ENCODE measurements at regions not wholly inside any gene's neighbourhood (a gene's known extent, or its start where the extent isn't known, plus 50 kb on each side); places are given as distances from the start of the nearest gene placed in this dataset.
"Not testable (repeated sequence)": the region's sequence is repeated elsewhere in the genome, so short reads cannot be mapped to it uniquely, and the experiment has no call there.

DNA sequence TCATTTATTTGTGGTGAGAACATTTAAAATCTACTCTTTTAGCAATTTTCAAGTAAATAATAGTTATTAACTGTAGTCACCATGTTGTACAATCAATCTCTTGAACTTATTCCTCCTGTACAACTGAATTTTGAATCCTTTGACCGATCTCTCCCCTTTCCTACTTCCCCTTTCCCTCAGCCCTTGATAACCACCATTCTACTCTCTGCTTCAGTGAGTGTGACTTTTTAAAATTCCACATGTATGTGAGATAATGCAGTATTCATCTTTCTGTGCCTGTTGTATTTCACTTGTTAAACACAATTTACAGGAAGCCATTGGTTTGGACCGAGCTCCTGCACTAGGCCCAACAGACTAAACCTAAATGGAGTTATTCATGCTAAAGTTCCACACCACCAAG is 458.9 kb upstream of the PDE3A start:
- no peak for FAIRE-seq
- no peak for TF ChIP-seq POLR2A (IDR thresholded peaks at IDR 0.05; ENCODE audit: low read depth, low read length)
- peak; percentile 65 for TF ChIP-seq SPI1 (IDR thresholded peaks at IDR 0.05; ENCODE audit: low read depth, low read length)
- no peak for DNase-seq (ENCODE audit: insufficient read length, low spot score)

DNA sequence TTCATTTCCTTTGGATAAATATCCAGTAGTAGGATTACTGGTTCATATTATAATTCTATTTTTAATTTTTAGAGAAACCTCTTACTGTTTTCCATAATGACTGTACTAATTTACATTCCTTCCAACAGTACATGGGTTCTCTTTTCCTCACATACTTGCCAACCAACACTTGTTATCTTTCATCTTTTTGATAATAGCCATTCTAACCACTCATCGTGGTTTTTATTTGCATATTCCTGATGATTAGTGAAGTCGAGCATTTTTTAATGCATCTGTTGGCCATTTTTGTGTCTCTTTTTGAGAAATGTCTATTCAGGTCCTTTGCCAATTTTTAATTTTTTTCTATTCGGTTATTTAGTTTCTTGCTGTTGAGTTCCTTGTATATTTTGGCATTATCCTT is 457.7 kb upstream of the PDE3A start:
- DNase-seq (ENCODE audit: insufficient read length, low spot score), result no peak
- no peak for FAIRE-seq
- TF ChIP-seq TAF1 (IDR thresholded peaks at IDR 0.05; ENCODE audit: low read depth, low read length) (no peak), POLR2A (IDR thresholded peaks at IDR 0.05; ENCODE audit: low read depth, low read length) (no peak), POLR2AphosphoS5 (IDR thresholded peaks at IDR 0.05; ENCODE audit: low read depth, low read length) (no peak), PAX5 (IDR thresholded peaks at IDR 0.05; ENCODE audit: insufficient read depth, low read length, severe bottlenecking) (no peak), SPI1 (IDR thresholded peaks at IDR 0.05; ENCODE audit: low read depth, low read length) (no peak), POU2F2 (IDR thresholded peaks at IDR 0.05; ENCODE audit: low read depth, low read length) (no peak)

DNA sequence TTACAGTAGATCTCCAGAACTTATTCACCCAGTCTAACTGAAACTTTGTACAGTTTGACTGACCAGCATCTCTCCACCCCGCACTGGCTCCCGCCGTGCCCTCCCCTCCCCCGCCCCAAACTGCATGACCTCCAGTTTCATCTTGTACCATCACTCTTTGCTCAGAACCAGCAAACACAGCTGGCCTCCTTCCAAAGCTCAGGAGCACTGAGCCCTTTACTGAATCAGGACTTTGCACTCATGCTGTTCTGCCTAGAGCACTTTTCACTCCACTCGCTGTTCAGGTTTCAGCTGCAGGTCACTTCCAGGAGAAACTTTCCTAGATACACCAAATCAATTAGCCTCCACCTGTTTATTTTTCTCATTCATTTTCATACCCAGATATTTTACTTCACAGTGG is 455.3 kb upstream of the PDE3A start:
- TF ChIP-seq SPI1 (IDR thresholded peaks at IDR 0.05; ENCODE audit: low read depth, low read length) (no peak), POU2F2 (IDR thresholded peaks at IDR 0.05; ENCODE audit: low read depth, low read length) (no peak), PAX5 (IDR thresholded peaks at IDR 0.05; ENCODE audit: insufficient read depth, low read length, severe bottlenecking) (no peak)
- FAIRE-seq (no peak), DNase-seq (ENCODE audit: insufficient read length, low spot score) (no peak)

- DNase-seq (ENCODE audit: insufficient read length, low spot score) (no peak), FAIRE-seq (no peak)
- no peak for TF ChIP-seq POLR2AphosphoS5 (IDR thresholded peaks at IDR 0.05; ENCODE audit: low read depth, low read length)
- TF ChIP-seq POU2F2 (IDR thresholded peaks at IDR 0.05; ENCODE audit: low read depth, low read length), result no peak
- TF ChIP-seq TAF1 (IDR thresholded peaks at IDR 0.05; ENCODE audit: low read depth, low read length), result no peak
- no peak for TF ChIP-seq POLR2A (IDR thresholded peaks at IDR 0.05; ENCODE audit: low read depth, low read length)
- TF ChIP-seq PAX5 (IDR thresholded peaks at IDR 0.05; ENCODE audit: insufficient read depth, low read length, severe bottlenecking), result no peak
- TF ChIP-seq SPI1 (IDR thresholded peaks at IDR 0.05; ENCODE audit: low read depth, low read length), result no peak
Measured at GRCh38 chr12:19915392-19916195, 452.7 kb upstream of the PDE3A start.

- FAIRE-seq, result no peak
- DNase-seq (ENCODE audit: insufficient read length, low spot score), result no peak
- TF ChIP-seq PAX5 (IDR thresholded peaks at IDR 0.05; ENCODE audit: insufficient read depth, low read length, severe bottlenecking) (no peak), POLR2A (IDR thresholded peaks at IDR 0.05; ENCODE audit: low read depth, low read length) (no peak), POLR2AphosphoS5 (IDR thresholded peaks at IDR 0.05; ENCODE audit: low read depth, low read length) (no peak), TAF1 (IDR thresholded peaks at IDR 0.05; ENCODE audit: low read depth, low read length) (no peak), SPI1 (IDR thresholded peaks at IDR 0.05; ENCODE audit: low read depth, low read length) (no peak), POU2F2 (IDR thresholded peaks at IDR 0.05; ENCODE audit: low read depth, low read length) (no peak)
Measured at GRCh38 chr12:19916196-19916753, 452.1 kb upstream of the PDE3A start.

DNA sequence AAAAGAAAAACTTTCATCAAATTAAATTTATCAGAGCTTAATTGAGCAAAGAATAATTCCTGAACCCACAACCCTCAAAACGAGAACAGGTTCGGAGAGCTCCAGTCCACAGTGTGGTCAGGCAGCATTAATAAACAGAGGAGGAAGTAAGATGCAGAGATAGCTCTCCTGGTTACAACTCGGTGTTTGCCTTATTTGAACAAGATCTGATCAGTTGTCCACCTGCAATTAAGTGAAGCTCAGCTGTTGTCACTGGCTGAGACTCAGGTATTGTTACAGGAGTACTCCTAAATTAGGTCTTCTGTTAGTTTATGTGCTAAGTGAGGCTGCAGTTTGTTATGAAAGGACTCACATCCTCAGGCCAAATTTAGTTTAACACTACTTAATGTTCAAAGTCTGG is 451.4 kb upstream of the PDE3A start:
- DNase-seq (ENCODE audit: insufficient read length, low spot score), result no peak
- TF ChIP-seq POU2F2 (IDR thresholded peaks at IDR 0.05; ENCODE audit: low read depth, low read length), result no peak
- no peak for TF ChIP-seq PAX5 (IDR thresholded peaks at IDR 0.05; ENCODE audit: insufficient read depth, low read length, severe bottlenecking)
- TF ChIP-seq POLR2AphosphoS5 (IDR thresholded peaks at IDR 0.05; ENCODE audit: low read depth, low read length), result no peak
- no peak for FAIRE-seq

DNA sequence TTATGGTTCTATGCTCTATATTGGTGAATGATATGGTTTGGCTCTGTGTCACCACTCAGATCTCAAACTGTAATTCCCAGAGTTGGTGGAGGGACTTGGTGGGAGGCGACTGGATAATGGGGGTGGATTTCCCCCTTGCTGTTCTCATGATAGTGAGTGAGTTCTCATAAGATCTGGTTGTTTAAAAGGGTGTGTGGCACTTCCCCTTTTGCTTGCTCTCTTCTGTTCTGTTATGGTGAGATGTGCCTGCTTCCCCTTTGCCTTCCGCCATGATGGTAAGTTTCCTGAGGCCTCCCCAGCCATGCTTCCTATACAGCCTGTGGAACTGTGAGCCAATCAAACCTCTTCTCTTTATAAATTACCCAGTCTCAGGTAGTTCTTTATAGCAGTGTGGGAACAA is 446.6 kb upstream of the PDE3A start:
- peak; percentile 80 for TF ChIP-seq SPI1 (IDR thresholded peaks at IDR 0.05; ENCODE audit: low read depth, low read length)
- not testable (repeated sequence) for DNase-seq (ENCODE audit: insufficient read length, low spot score); FAIRE-seq

GRCh38 chr12:19922717-19923116 is 445.6 kb upstream of the PDE3A start:
- DNase-seq (ENCODE audit: insufficient read length, low spot score), result no peak
- TF ChIP-seq TAF1 (IDR thresholded peaks at IDR 0.05; ENCODE audit: low read depth, low read length), result no peak
- TF ChIP-seq POLR2A (IDR thresholded peaks at IDR 0.05; ENCODE audit: low read depth, low read length), result no peak
- TF ChIP-seq POU2F2 (IDR thresholded peaks at IDR 0.05; ENCODE audit: low read depth, low read length), result no peak
- no peak for TF ChIP-seq PAX5 (IDR thresholded peaks at IDR 0.05; ENCODE audit: insufficient read depth, low read length, severe bottlenecking)
- no peak for TF ChIP-seq POLR2AphosphoS5 (IDR thresholded peaks at IDR 0.05; ENCODE audit: low read depth, low read length)
- TF ChIP-seq SPI1 (IDR thresholded peaks at IDR 0.05; ENCODE audit: low read depth, low read length), result no peak
- no peak for FAIRE-seq

DNA sequence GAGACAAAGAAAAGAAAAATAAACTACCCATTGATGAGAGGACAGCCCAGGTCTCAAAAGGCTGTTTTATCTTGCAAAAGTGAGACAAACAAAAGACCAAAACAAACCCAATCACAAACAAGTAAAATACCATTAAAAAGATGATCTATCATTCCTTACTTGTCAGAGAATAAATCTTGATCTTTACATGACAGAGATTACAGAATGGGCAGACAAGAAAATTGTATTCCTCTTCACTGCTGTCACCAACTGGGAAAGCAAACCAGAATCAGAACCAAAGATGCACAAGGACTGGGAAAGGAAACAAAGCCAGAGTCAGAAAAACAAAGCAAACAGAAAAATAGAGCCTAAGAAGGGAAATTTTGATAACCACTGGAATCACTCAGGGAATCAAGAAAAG is 444.0 kb upstream of the PDE3A start:
- TF ChIP-seq POU2F2 (IDR thresholded peaks at IDR 0.05; ENCODE audit: low read depth, low read length) (no peak), POLR2A (IDR thresholded peaks at IDR 0.05; ENCODE audit: low read depth, low read length) (no peak), SPI1 (IDR thresholded peaks at IDR 0.05; ENCODE audit: low read depth, low read length) (no peak), TAF1 (IDR thresholded peaks at IDR 0.05; ENCODE audit: low read depth, low read length) (no peak), PAX5 (IDR thresholded peaks at IDR 0.05; ENCODE audit: insufficient read depth, low read length, severe bottlenecking) (no peak), POLR2AphosphoS5 (IDR thresholded peaks at IDR 0.05; ENCODE audit: low read depth, low read length) (no peak)
- DNase-seq (ENCODE audit: insufficient read length, low spot score) (no peak), FAIRE-seq (no peak)

- FAIRE-seq (no peak), DNase-seq (ENCODE audit: insufficient read length, low spot score) (no peak)
- TF ChIP-seq POLR2A (IDR thresholded peaks at IDR 0.05; ENCODE audit: low read depth, low read length), result no peak
- no peak for TF ChIP-seq SPI1 (IDR thresholded peaks at IDR 0.05; ENCODE audit: low read depth, low read length)
- no peak for TF ChIP-seq POLR2AphosphoS5 (IDR thresholded peaks at IDR 0.05; ENCODE audit: low read depth, low read length)
- no peak for TF ChIP-seq PAX5 (IDR thresholded peaks at IDR 0.05; ENCODE audit: insufficient read depth, low read length, severe bottlenecking)
- TF ChIP-seq POU2F2 (IDR thresholded peaks at IDR 0.05; ENCODE audit: low read depth, low read length), result no peak
- no peak for TF ChIP-seq TAF1 (IDR thresholded peaks at IDR 0.05; ENCODE audit: low read depth, low read length)
Measured at GRCh38 chr12:19925841-19926240, 442.5 kb upstream of the PDE3A start.

Data from GM12891 (cell line).